ENCODE measurements at regions not wholly inside any gene's neighbourhood (a gene's known extent, or its start where the extent isn't known, plus 50 kb on each side); places are given as distances from the start of the nearest gene placed in this dataset.

DNA sequence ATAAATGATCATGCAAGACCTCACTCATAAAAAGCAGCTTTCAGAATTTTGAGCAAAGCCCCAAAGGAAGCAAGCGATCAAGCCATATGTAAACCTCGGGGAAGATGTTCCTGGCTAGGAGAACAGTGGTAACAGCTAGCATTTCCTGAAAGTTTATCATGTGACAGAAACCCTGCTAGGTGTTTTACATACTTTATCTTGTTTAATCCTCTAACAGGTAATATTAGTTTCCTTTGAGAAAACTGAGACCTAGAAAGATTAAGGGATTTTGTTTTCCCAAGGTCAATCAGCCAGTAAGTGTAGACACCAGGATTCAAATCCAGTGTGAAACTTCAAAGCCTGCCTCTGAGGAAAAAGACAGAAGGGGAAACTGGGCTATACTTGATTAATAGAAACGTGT is 362.4 kb upstream of the MAF start:
- TF ChIP-seq CTCF (IDR thresholded peaks at IDR 0.05) (no peak), POLR2AphosphoS5 (IDR thresholded peaks at IDR 0.05; ENCODE audit: low read depth, low read length) (no peak), SIN3A (IDR thresholded peaks at IDR 0.05; ENCODE audit: borderline replicate concordance, insufficient read depth, low read depth, low read length) (no peak)
- TF ChIP-seq, protein P1, sequence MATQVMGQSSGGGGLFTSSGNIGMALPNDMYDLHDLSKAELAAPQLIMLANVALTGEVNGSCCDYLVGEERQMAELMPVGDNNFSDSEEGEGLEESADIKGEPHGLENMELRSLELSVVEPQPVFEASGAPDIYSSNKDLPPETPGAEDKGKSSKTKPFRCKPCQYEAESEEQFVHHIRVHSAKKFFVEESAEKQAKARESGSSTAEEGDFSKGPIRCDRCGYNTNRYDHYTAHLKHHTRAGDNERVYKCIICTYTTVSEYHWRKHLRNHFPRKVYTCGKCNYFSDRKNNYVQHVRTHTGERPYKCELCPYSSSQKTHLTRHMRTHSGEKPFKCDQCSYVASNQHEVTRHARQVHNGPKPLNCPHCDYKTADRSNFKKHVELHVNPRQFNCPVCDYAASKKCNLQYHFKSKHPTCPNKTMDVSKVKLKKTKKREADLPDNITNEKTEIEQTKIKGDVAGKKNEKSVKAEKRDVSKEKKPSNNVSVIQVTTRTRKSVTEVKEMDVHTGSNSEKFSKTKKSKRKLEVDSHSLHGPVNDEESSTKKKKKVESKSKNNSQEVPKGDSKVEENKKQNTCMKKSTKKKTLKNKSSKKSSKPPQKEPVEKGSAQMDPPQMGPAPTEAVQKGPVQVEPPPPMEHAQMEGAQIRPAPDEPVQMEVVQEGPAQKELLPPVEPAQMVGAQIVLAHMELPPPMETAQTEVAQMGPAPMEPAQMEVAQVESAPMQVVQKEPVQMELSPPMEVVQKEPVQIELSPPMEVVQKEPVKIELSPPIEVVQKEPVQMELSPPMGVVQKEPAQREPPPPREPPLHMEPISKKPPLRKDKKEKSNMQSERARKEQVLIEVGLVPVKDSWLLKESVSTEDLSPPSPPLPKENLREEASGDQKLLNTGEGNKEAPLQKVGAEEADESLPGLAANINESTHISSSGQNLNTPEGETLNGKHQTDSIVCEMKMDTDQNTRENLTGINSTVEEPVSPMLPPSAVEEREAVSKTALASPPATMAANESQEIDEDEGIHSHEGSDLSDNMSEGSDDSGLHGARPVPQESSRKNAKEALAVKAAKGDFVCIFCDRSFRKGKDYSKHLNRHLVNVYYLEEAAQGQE (IDR thresholded peaks at IDR 0.05; ENCODE audit: insufficient read depth in 1 of 2, low read depth in 2 of 2, low read length in 1 of 2) = no peak
